MM.1S (cell line): ENCODE measurements at regions not wholly inside any gene's neighbourhood (a gene's known extent, or its start where the extent isn't known, plus 50 kb on each side); places are given as distances from the start of the nearest gene placed in this dataset.

Source experiments
- CTCF ChIP-seq: fragments of 300-600 bp; sonication (generic); IDR thresholded peaks from 2 replicates; pipeline ENCODE4 v1.5.1; 2016; ENCODE audit warnings: antibody characterized with exemption, low read length, mixed read lengths
- EZH2 ChIP-seq: fragments of 300-600 bp; sonication (generic); optimal IDR thresholded peaks from 2 replicates; pipeline ENCODE3; 2017; ENCODE audit warnings: low read depth, mild to moderate bottlenecking, antibody characterized with exemption, low read length, mixed read lengths
- EZH2phosphoT487 ChIP-seq: fragments of 300-600 bp; sonication (generic); IDR thresholded peaks from 2 replicates; pipeline ENCODE4 v1.6.1; 2018; ENCODE audit warnings: antibody characterized with exemption, low read length

GRCh38 chr2:196225213-196225612, 53.8 kb upstream of the STK17B start:
- TF ChIP-seq CTCF (no peak), EZH2 (no peak), EZH2phosphoT487 (no peak)
